Astrocyte (in vitro differentiated cells and primary cell): ENCODE measurements at regions not wholly inside any gene's neighbourhood (a gene's known extent, or its start where the extent isn't known, plus 50 kb on each side); places are given as distances from the start of the nearest gene placed in this dataset.

ENCODE experiments used
- DNase-seq: peaks from one replicate; pipeline ENCODE4 v3.0.0-alpha.2; 2010; ENCODE audit warnings: low read depth
- FAIRE-seq: peaks from 2 replicates; lab custom pipeline; 2011; peaks lifted over from hg19 to GRCh38; lab: Jason Lieb, UNC
- H2AFZ ChIP-seq: 2 replicates; pipeline ENCODE4 v1.6.0; 2012; ENCODE audit warnings: low read depth, low read length, inconsistent platforms
- H3K27ac ChIP-seq: 2 replicates; pipeline ENCODE4 v1.5.1; 2011; ENCODE audit warnings: low read depth, low read length, inconsistent platforms
- H3K27me3 ChIP-seq: 2 replicates; pipeline ENCODE4 v1.6.0; 2011; ENCODE audit warnings: low read length, inconsistent platforms; ENCODE audit not compliant: insufficient read depth
- H3K36me3 ChIP-seq: 2 replicates; pipeline ENCODE4 v1.5.1; 2011; ENCODE audit warnings: low read length, inconsistent platforms; ENCODE audit not compliant: insufficient read depth
- H3K4me1 ChIP-seq: 2 replicates; pipeline ENCODE4 v1.5.1; 2011; ENCODE audit warnings: low read length, inconsistent platforms; ENCODE audit not compliant: insufficient read depth
- H3K4me2 ChIP-seq: 2 replicates; pipeline ENCODE4 v1.6.0; 2012; ENCODE audit warnings: low read length, inconsistent platforms
- H3K4me3 ChIP-seq: 2 replicates; pipeline ENCODE4 v1.5.1; 2011; ENCODE audit warnings: low read depth, mild to moderate bottlenecking, low read length, inconsistent platforms; ENCODE audit not compliant: insufficient read depth
- H3K79me2 ChIP-seq: 2 replicates; pipeline ENCODE4 v1.6.0; 2012; ENCODE audit warnings: mild to moderate bottlenecking, low read length, inconsistent platforms; ENCODE audit not compliant: insufficient read depth
- H3K9ac ChIP-seq: 2 replicates; pipeline ENCODE4 v1.6.0; 2012; ENCODE audit warnings: mild to moderate bottlenecking, low read length, inconsistent platforms
- H3K9me3 ChIP-seq: 2 replicates; pipeline ENCODE4 v1.5.1; 2012; ENCODE audit warnings: low read depth, mild to moderate bottlenecking, low read length, inconsistent platforms; ENCODE audit not compliant: insufficient read depth
- H4K20me1 ChIP-seq: 2 replicates; pipeline ENCODE4 v1.6.0; 2012; ENCODE audit warnings: low read length, inconsistent platforms; ENCODE audit not compliant: insufficient read depth
- H3K27ac Mint-ChIP-seq: one replicate; pipeline ENCODE4 v1.8.0; 2021; ENCODE audit warnings: mild to moderate bottlenecking, mixed read lengths; ENCODE audit not compliant: unreplicated experiment
- H3K27me3 Mint-ChIP-seq: one replicate; pipeline ENCODE4 v1.8.0; 2021; ENCODE audit warnings: low read depth, mixed read lengths; ENCODE audit not compliant: unreplicated experiment
- H3K36me3 Mint-ChIP-seq: one replicate; pipeline ENCODE4 v1.8.0; 2021; ENCODE audit warnings: low read depth, mixed read lengths; ENCODE audit not compliant: unreplicated experiment
- H3K4me1 Mint-ChIP-seq: one replicate; pipeline ENCODE4 v1.8.0; 2021; ENCODE audit warnings: low read depth, mixed read lengths; ENCODE audit not compliant: unreplicated experiment
- H3K4me3 Mint-ChIP-seq: one replicate; pipeline ENCODE4 v1.8.0; 2021; ENCODE audit warnings: mild to moderate bottlenecking, moderate library complexity, mixed read lengths; ENCODE audit not compliant: unreplicated experiment
- H3K9me3 Mint-ChIP-seq: one replicate; pipeline ENCODE4 v1.8.0; 2021; ENCODE audit warnings: mild to moderate bottlenecking, mixed read lengths; ENCODE audit not compliant: unreplicated experiment
- EZH2 ChIP-seq: IDR thresholded peaks from 2 replicates; pipeline ENCODE4 v1.6.1; 2012; ENCODE audit warnings: mild to moderate bottlenecking, low read length, inconsistent platforms; ENCODE audit not compliant: insufficient read depth
- TF ChIP-seq, protein P1 (sequence below): IDR thresholded peaks from 2 replicates; pipeline ENCODE4 v1.5.1; 2011; ENCODE audit warnings: low read depth, mild to moderate bottlenecking, inconsistent platforms, low read length, moderate library complexity; ENCODE audit not compliant: insufficient read depth

DNA sequence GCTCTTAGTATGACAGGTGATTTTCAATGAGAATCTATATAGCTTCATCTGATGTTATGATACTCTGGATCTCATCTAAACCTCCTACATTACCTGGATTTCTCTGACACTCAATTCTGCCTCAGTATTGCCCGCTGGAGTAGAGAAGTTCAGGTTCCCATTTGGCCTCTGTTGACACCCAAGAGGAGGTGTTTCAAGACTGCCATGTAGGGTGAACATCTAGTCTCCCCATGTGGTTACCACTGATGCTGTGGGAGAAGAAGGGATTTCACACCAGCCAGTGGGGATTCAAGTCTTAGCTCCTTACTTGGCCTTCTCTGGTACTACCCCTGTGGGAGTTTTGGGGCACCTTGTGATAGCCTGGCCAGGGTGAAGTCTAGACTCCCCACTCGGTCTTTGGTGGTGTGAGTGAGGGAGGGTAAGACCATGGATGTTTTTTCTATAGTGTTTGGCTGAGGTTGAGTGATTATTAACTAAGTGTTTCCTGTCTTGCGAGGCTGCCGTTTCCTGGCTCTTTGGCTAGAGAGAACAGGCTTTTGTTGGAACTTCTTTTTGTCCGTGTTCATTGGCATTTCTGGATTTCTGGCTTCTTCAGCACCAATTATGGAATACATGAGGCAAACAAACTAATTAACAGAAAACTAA lies 90.7 kb downstream of the RHOU start:
- no peaks in the 10 kb centered on the region for H3K27me3 Mint-ChIP-seq
- Histone ChIP-seq H3K4me2 (no peak overlapping the region), H3K79me2 (no peaks in the 10 kb centered on the region), H3K36me3 (no peaks in the 10 kb centered on the region), H3K27me3 (peaks cover 15% of the 10 kb centered on the region), H2AFZ (no peak overlapping the region), H4K20me1 (no peaks in the 10 kb centered on the region), H3K4me1 (peaks cover 4% of the 10 kb centered on the region), H3K9me3 (no peaks in the 10 kb centered on the region), H3K9ac (no peak overlapping the region), H3K4me3 (no peak overlapping the region), H3K27ac (no peak overlapping the region)
- no peaks in the 10 kb centered on the region for H3K36me3 Mint-ChIP-seq
- no peaks in the 10 kb centered on the region for H3K9me3 Mint-ChIP-seq
- H3K27ac Mint-ChIP-seq = no peak overlapping the region
- H3K4me3 Mint-ChIP-seq = no peak overlapping the region
- H3K4me1 Mint-ChIP-seq = peaks cover 10% of the 10 kb centered on the region
- DNase-seq (no peak), FAIRE-seq (no peak)
- TF ChIP-seq, protein P1, sequence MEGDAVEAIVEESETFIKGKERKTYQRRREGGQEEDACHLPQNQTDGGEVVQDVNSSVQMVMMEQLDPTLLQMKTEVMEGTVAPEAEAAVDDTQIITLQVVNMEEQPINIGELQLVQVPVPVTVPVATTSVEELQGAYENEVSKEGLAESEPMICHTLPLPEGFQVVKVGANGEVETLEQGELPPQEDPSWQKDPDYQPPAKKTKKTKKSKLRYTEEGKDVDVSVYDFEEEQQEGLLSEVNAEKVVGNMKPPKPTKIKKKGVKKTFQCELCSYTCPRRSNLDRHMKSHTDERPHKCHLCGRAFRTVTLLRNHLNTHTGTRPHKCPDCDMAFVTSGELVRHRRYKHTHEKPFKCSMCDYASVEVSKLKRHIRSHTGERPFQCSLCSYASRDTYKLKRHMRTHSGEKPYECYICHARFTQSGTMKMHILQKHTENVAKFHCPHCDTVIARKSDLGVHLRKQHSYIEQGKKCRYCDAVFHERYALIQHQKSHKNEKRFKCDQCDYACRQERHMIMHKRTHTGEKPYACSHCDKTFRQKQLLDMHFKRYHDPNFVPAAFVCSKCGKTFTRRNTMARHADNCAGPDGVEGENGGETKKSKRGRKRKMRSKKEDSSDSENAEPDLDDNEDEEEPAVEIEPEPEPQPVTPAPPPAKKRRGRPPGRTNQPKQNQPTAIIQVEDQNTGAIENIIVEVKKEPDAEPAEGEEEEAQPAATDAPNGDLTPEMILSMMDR = no peak
- no peak for TF ChIP-seq EZH2

DNA sequence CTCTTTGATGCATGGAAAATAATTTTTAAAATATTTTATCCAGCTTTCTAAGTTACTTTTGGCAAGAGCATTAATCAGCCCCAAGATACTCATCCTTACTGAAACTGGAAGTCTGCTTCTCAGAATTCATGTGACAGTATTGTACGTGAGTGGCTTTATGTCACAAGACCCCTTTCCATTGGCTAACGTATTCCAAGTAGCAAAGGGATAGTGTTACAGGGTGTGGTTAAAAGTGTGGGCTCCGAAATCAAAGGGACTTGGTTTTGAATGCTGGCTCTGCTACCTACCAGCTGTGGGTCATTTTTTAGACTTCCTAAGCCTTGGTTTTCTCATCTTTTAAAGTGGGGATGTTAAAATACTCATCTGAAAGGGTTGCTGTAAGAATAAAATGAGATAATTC lies 91.7 kb downstream of the RHOU start:
- H3K27ac Mint-ChIP-seq = no peak overlapping the region
- Histone ChIP-seq H3K36me3 (no peaks in the 10 kb centered on the region), H2AFZ (no peak overlapping the region), H3K27me3 (peaks cover 15% of the 10 kb centered on the region), H4K20me1 (no peaks in the 10 kb centered on the region), H3K27ac (no peak overlapping the region), H3K9me3 (no peaks in the 10 kb centered on the region), H3K79me2 (no peaks in the 10 kb centered on the region), H3K4me3 (no peak overlapping the region), H3K4me2 (no peak overlapping the region), H3K4me1 (peaks cover 7% of the 10 kb centered on the region), H3K9ac (no peak overlapping the region)
- no peak for DNase-seq
- H3K27me3 Mint-ChIP-seq = no peaks in the 10 kb centered on the region
- peaks cover 15% of the 10 kb centered on the region for H3K4me1 Mint-ChIP-seq
- H3K9me3 Mint-ChIP-seq = no peaks in the 10 kb centered on the region
- H3K36me3 Mint-ChIP-seq = no peaks in the 10 kb centered on the region
- no peak for TF ChIP-seq EZH2
- TF ChIP-seq, protein P1 = no peak
- FAIRE-seq = no peak
- H3K4me3 Mint-ChIP-seq = no peak overlapping the region

DNA sequence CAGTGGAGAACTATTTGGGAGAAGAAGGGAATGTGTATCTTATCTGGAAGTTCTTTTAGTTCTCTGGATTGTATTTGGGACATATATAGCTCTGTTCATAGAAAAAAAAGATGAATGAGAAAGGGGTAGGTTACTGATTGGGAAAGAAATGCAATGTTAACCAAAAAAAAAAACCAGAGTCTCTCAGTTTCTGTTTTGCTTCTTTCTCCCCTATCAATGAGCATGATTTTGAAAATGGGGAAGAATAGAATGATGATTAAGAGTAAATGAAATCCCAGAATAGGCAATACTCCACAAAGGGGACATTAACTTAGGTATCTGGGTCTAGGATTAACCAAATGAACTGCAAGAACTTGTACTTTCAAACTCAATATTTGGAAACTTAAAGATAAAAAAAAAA lies 92.9 kb downstream of the RHOU start:
- H3K4me1 ChIP-seq = peaks cover 7% of the 10 kb centered on the region
- no peaks in the 10 kb centered on the region for H3K36me3 Mint-ChIP-seq
- FAIRE-seq = no peak

More for the DNA sequence above, 92.9 kb downstream of the RHOU start:
- no peaks in the 10 kb centered on the region for H3K79me2 ChIP-seq
- H2AFZ ChIP-seq = no peak overlapping the region
- Mint-ChIP-seq H3K27ac (no peak overlapping the region), H3K4me1 (peaks cover 15% of the 10 kb centered on the region), H3K27me3 (no peaks in the 10 kb centered on the region), H3K9me3 (no peaks in the 10 kb centered on the region), H3K4me3 (no peak overlapping the region)
- DNase-seq = no peak
- no peaks in the 10 kb centered on the region for H3K9me3 ChIP-seq
- H3K4me2 ChIP-seq = no peak overlapping the region
- TF ChIP-seq, protein P1 = no peak
- TF ChIP-seq EZH2 = no peak
- H3K9ac ChIP-seq = no peak overlapping the region
- H4K20me1 ChIP-seq = no peaks in the 10 kb centered on the region
- peaks cover 18% of the 10 kb centered on the region for H3K27me3 ChIP-seq
- H3K36me3 ChIP-seq = no peaks in the 10 kb centered on the region
- no peak overlapping the region for H3K4me3 ChIP-seq
- no peak overlapping the region for H3K27ac ChIP-seq
